ENCODE measurements at regions not wholly inside any gene's neighbourhood (a gene's known extent, or its start where the extent isn't known, plus 50 kb on each side); places are given as distances from the start of the nearest gene placed in this dataset.

DNA sequence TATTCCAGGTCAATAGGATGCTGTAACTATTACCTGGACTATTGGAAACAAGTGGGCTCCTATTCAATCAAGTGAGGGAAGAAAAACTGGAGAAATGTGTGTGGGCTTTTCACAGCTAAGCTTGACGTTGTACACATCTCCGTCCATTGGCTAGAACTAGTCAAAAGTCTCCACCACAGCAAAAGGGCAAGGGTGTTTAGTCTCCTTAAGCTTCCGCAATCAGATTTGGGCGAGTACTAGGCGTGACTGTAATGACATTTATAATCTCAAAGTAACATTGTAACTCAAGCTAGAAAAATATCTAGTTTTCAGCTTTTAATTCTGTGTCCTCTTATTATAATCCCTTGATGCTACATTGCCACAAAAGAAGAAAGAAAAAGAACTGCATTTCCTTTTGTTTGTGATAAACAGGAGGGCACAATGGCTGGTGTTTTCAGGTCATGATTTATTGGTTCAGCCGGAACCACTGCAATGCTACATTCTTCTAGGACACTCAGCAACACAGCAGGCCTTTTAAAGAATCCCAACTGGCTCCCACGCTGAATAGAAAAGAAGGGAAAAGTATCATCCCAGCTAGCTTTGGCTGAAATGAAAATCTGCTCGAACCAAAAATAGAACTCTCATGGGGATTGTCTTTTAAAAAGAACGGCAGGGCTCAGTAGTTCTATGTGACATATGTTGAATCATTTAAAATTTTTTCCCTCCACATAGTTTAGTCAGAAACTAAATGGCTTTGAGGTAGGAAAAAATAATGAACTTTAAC is 387.7 kb downstream of the BTBD3 start:
- no peak overlapping the region for H3K4me3 ChIP-seq (ENCODE audit: low read length)
- H3K79me2 ChIP-seq (ENCODE audit: control insufficient read depth, low read length), result no peaks in the 10 kb centered on the region
- H3K27me3 ChIP-seq (ENCODE audit: control insufficient read depth, low read length), result no peaks in the 10 kb centered on the region
- H4K20me1 ChIP-seq (ENCODE audit: control insufficient read depth, insufficient read depth, low read depth, low read length), result no peaks in the 10 kb centered on the region
- H3K9me3 ChIP-seq (ENCODE audit: control insufficient read depth, insufficient read depth, low read length), result no peaks in the 10 kb centered on the region
- H3K27ac ChIP-seq (ENCODE audit: low read depth, low read length), result no peak overlapping the region
- H3K9me2 ChIP-seq (replicated peaks; ENCODE audit: control insufficient read depth, low read length), result no peaks in the 10 kb centered on the region
- no peaks in the 10 kb centered on the region for H3F3A ChIP-seq (ENCODE audit: control insufficient read depth, insufficient read depth)
- no peaks in the 10 kb centered on the region for H3K36me3 ChIP-seq (ENCODE audit: control insufficient read depth, low read length)
- H3K4me2 ChIP-seq (ENCODE audit: low read length), result no peak overlapping the region
- H3K4me1 ChIP-seq (ENCODE audit: control insufficient read depth, low read length), result no peaks in the 10 kb centered on the region
- TF ChIP-seq CTCF (IDR thresholded peaks at IDR 0.05; ENCODE audit: low read depth, low read length, poor library complexity, severe bottlenecking), result no peak
- no peak for TF ChIP-seq EZH2phosphoT487 (IDR thresholded peaks at IDR 0.05; ENCODE audit: borderline replicate concordance, low read length)

- H3K27me3 ChIP-seq (ENCODE audit: control insufficient read depth, low read length), result no peaks in the 10 kb centered on the region
- H3K4me2 ChIP-seq (ENCODE audit: low read length), result no peak overlapping the region
- H3K36me3 ChIP-seq (ENCODE audit: control insufficient read depth, low read length), result no peaks in the 10 kb centered on the region
- H3F3A ChIP-seq (ENCODE audit: control insufficient read depth, insufficient read depth), result no peaks in the 10 kb centered on the region
- no peaks in the 10 kb centered on the region for H3K79me2 ChIP-seq (ENCODE audit: control insufficient read depth, low read length)
- no peaks in the 10 kb centered on the region for H3K9me3 ChIP-seq (ENCODE audit: control insufficient read depth, insufficient read depth, low read length)
- no peak overlapping the region for H3K27ac ChIP-seq (ENCODE audit: low read depth, low read length)
- no peak for TF ChIP-seq CTCF (IDR thresholded peaks at IDR 0.05; ENCODE audit: low read depth, low read length, poor library complexity, severe bottlenecking)
- no peak for TF ChIP-seq EZH2phosphoT487 (IDR thresholded peaks at IDR 0.05; ENCODE audit: borderline replicate concordance, low read length)
- no peaks in the 10 kb centered on the region for H3K9me2 ChIP-seq (replicated peaks; ENCODE audit: control insufficient read depth, low read length)
- H4K20me1 ChIP-seq (ENCODE audit: control insufficient read depth, insufficient read depth, low read depth, low read length), result no peaks in the 10 kb centered on the region
- H3K4me1 ChIP-seq (ENCODE audit: control insufficient read depth, low read length), result no peaks in the 10 kb centered on the region
- no peak overlapping the region for H3K4me3 ChIP-seq (ENCODE audit: low read length)
These were observed 388.4 kb downstream of the BTBD3 start for GRCh38 chr20:12306107-12306506.

DNA sequence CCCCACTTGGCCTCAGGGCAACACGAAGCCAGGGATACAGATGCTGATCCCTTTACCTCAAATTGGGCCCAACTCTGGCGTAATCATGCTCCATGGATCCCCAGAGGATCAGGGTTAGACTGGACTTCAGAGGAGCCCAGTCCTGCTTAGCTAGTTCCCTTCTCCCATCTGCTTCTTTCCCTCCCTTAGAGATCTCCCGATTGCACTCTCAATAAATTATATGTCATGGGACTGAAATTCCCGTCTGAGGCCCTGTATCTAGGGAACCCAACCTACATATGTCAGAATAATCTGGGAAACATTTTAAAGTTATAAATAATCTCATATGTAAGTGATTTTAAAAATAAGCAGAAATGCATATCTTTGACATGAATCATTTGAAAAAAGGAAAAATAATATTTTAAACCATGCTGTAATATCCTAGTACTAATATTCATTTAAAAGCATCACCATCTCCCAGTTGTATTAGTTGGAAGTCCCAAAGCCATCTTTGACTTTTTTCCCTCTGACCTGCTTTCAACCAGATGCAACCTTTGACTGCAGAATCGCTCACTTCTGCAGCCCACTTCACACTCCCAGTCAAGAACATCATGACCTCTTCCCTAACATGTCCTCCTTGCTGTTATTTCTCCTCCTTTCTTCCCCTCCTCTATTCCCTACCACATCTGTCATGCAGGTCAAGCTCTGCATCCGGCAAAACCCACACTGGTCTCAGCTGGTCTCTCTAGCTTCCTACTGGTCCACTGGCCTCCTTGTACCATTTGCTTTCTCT is 393.6 kb downstream of the BTBD3 start:
- Histone ChIP-seq H3K4me2 (ENCODE audit: low read length) (no peak overlapping the region), H3K9me2 (replicated peaks; ENCODE audit: control insufficient read depth, low read length) (no peaks in the 10 kb centered on the region), H3K36me3 (ENCODE audit: control insufficient read depth, low read length) (no peaks in the 10 kb centered on the region), H4K20me1 (ENCODE audit: control insufficient read depth, insufficient read depth, low read depth, low read length) (no peaks in the 10 kb centered on the region), H3K4me1 (ENCODE audit: control insufficient read depth, low read length) (no peaks in the 10 kb centered on the region), H3K79me2 (ENCODE audit: control insufficient read depth, low read length) (no peaks in the 10 kb centered on the region), H3K9me3 (ENCODE audit: control insufficient read depth, insufficient read depth, low read length) (no peaks in the 10 kb centered on the region; the same call in 1 of the 2 replicates), H3K27ac (ENCODE audit: low read depth, low read length) (no peak overlapping the region), H3K27me3 (ENCODE audit: control insufficient read depth, low read length) (no peaks in the 10 kb centered on the region), H3F3A (ENCODE audit: control insufficient read depth, insufficient read depth) (no peaks in the 10 kb centered on the region), H3K4me3 (ENCODE audit: low read length) (no peak overlapping the region)
- TF ChIP-seq CTCF (IDR thresholded peaks at IDR 0.05; ENCODE audit: low read depth, low read length, poor library complexity, severe bottlenecking) (no peak), EZH2phosphoT487 (IDR thresholded peaks at IDR 0.05; ENCODE audit: borderline replicate concordance, low read length) (no peak)

Data from DOHH2 (cell line).